Bronchial epithelial cell (primary cell): ENCODE measurements at regions not wholly inside any gene's neighbourhood (a gene's known extent, or its start where the extent isn't known, plus 50 kb on each side); places are given as distances from the start of the nearest gene placed in this dataset.

ENCODE experiments used
- DNase-seq: peaks from one replicate; pipeline ENCODE4 v3.0.0-alpha.2; 2010; ENCODE audit warnings: low read depth
- FAIRE-seq: peaks from 2 replicates; lab custom pipeline; 2011; peaks lifted over from hg19 to GRCh38; lab: Jason Lieb, UNC
- H3K27me3 ChIP-seq: 2 replicates; pipeline ENCODE4 v1.5.1; 2011; ENCODE audit warnings: low read length; ENCODE audit not compliant: control insufficient read depth, insufficient read depth
- H3K36me3 ChIP-seq: 2 replicates; pipeline ENCODE4 v1.5.1; 2011; ENCODE audit warnings: low read length; ENCODE audit not compliant: control insufficient read depth, insufficient read depth
- H3K4me3 ChIP-seq: 2 replicates; pipeline ENCODE4 v1.5.1; 2011; ENCODE audit warnings: mild to moderate bottlenecking, low read depth, low read length, control low read depth
- TF ChIP-seq, protein P1 (sequence below): IDR thresholded peaks from 2 replicates; pipeline ENCODE4 v1.5.1; 2011; ENCODE audit warnings: mild to moderate bottlenecking, moderate library complexity, low read length, control low read depth, inconsistent platforms; ENCODE audit not compliant: insufficient read depth, severe bottlenecking

- DNase-seq (no peak), FAIRE-seq (no peak)
- Histone ChIP-seq H3K4me3 (no peak overlapping the region), H3K27me3 (no peaks in the 10 kb centered on the region), H3K36me3 (no peaks in the 10 kb centered on the region)
- TF ChIP-seq, protein P1, sequence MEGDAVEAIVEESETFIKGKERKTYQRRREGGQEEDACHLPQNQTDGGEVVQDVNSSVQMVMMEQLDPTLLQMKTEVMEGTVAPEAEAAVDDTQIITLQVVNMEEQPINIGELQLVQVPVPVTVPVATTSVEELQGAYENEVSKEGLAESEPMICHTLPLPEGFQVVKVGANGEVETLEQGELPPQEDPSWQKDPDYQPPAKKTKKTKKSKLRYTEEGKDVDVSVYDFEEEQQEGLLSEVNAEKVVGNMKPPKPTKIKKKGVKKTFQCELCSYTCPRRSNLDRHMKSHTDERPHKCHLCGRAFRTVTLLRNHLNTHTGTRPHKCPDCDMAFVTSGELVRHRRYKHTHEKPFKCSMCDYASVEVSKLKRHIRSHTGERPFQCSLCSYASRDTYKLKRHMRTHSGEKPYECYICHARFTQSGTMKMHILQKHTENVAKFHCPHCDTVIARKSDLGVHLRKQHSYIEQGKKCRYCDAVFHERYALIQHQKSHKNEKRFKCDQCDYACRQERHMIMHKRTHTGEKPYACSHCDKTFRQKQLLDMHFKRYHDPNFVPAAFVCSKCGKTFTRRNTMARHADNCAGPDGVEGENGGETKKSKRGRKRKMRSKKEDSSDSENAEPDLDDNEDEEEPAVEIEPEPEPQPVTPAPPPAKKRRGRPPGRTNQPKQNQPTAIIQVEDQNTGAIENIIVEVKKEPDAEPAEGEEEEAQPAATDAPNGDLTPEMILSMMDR, result no peak
These were observed 327.6 kb upstream of the SNX7 start for GRCh38 chr1:98333936-98334335.

GRCh38 chr1:98333406-98333805 lies 328.1 kb upstream of the SNX7 start:
- Histone ChIP-seq H3K4me3 (no peak overlapping the region), H3K27me3 (no peaks in the 10 kb centered on the region), H3K36me3 (no peaks in the 10 kb centered on the region)
- TF ChIP-seq, protein P1, result no peak
- DNase-seq (no peak), FAIRE-seq (peak; percentile 7)

DNA sequence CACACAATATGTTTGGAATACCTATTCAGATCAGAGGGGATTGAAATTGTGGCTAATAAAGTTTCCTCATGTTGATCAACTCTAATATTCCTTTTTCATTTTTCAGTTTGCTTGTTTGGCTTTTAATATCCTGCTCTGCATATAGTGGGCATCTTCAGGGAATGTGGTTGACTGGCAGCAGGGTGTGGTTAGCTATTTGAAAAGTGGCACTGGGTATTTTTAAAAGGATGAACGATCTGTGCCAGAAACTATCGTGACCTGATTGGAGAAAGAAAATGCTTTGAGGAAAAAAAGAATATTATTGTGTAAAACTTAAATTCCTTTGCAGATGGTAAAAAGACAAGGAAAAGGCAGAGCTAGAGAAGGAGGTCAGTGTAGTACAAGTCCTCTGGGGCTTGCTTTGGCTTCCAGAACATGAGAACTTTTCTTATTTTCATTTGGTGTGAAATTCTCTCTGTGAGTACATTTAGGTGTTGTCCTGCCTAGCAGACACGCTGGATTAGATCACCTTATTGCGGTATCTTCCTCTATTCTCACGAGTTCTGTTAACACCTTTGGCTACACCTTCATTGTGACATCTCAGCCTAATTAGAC lies 329.7 kb upstream of the SNX7 start:
- H3K4me3 ChIP-seq, result no peak overlapping the region
- FAIRE-seq, result no peak
- no peaks in the 10 kb centered on the region for H3K36me3 ChIP-seq
- TF ChIP-seq, protein P1, result no peak
- no peak for DNase-seq
- no peaks in the 10 kb centered on the region for H3K27me3 ChIP-seq

- TF ChIP-seq, protein P1, result no peak
- no peak for FAIRE-seq
- DNase-seq, result peak; percentile 79
These were observed 330.3 kb upstream of the SNX7 start for GRCh38 chr1:98331243-98331642.

DNA sequence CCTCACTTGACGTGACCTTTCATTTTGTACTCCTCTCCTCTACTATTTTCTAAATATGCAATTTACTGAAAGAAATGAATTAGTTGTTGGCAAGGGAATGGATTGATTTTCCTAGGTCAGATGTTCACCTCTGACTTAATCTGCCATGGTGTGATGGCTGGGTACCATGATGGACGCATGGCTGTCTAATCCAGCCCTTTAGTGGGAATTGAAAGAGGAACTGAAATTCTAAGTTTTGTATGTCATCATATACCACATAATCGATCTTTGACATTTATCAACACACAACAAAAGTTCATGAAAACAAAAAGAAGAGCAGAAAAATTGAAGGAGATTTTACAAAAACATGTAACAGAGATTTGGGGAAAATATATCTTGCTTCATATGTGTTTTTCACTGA lies 331.3 kb upstream of the SNX7 start:
- Histone ChIP-seq H3K36me3 (no peaks in the 10 kb centered on the region), H3K27me3 (no peaks in the 10 kb centered on the region), H3K4me3 (no peak overlapping the region)
- DNase-seq, result no peak
- TF ChIP-seq, protein P1, result no peak
- no peak for FAIRE-seq

More at GRCh38 chr1:98331243-98331642, 330.3 kb upstream of the SNX7 start:
- no peak overlapping the region for H3K4me3 ChIP-seq
- no peaks in the 10 kb centered on the region for H3K36me3 ChIP-seq
- no peaks in the 10 kb centered on the region for H3K27me3 ChIP-seq

- no peaks in the 10 kb centered on the region for H3K27me3 ChIP-seq
- no peak for FAIRE-seq
These were observed 332.7 kb upstream of the SNX7 start for GRCh38 chr1:98328855-98329254.

More at GRCh38 chr1:98328855-98329254, 332.7 kb upstream of the SNX7 start:
- TF ChIP-seq, protein P1, result no peak
- no peak for DNase-seq
- no peaks in the 10 kb centered on the region for H3K36me3 ChIP-seq
- H3K4me3 ChIP-seq, result no peak overlapping the region
